ENCODE measurements at regions not wholly inside any gene's neighbourhood (a gene's known extent, or its start where the extent isn't known, plus 50 kb on each side); places are given as distances from the start of the nearest gene placed in this dataset.
"Not testable (repeated sequence)": the region's sequence is repeated elsewhere in the genome, so short reads cannot be mapped to it uniquely, and the experiment has no call there.

DNA sequence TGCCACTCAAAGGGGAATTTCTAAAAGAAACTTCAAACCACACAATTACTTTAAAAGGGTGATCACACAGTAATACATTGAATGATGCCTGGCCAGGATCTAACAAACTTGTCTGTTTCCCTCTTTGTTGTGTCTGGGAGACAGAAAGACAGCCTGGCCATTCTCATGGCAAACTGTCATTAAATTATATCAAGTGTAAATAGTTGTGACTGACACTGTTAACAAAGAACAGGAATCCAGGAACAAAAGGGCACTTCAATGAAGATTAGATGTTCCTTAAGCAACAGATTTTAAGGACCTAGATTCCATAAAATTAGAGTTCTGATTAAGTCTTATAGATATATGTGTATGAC is 383.6 kb downstream of the KCNJ2 start:
- POLR2A ChIA-PET: no interaction called here
- CTCF ChIA-PET: interaction anchor here (0.6 kb wide), 1 partner anchor 84 kb away, joined by 3 read pairs; no protein-coding TSS in a partner anchor

DNA sequence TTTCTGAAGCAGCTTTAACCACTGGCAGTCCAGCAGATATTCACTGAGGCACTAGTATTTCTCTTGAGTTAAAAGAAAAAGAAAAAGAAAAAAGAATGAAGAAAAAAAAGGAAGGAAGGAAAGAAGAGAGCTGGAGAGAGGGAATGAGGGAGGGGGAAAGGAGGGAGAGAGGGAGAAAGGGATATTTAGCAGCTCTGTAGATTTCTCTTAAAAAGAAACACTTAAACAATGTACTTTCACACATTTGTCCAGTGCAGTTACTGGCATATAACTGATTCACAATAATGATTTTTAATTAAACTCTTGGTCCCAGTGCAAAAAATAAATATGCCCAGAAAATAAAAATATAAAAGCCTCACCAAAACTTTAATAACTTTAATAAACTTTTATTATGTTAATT is 386.4 kb downstream of the KCNJ2 start:
- POLR2A ChIA-PET: no interaction called here
- CTCF ChIA-PET: no interaction called here

DNA sequence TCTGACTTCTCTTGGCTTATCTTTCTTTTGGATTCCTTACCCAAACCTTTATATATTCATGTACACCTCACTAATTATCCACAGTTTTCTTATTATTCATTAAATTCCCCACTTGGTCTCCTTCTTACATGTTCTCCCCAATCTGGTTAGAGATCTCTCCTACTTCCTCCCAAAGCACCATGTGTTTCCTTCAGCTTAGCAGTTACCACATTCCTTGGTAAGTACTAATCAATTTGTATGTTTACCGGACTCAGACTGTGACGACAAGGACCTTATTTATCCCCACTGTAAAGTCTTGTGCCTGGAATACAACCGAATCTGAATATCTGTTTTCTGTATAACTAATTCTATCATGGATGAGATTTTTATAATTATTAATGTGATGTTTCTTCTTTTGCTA is 389.5 kb downstream of the KCNJ2 start:
- CTCF ChIA-PET: no interaction called here
- POLR2A ChIA-PET: no interaction called here

DNA sequence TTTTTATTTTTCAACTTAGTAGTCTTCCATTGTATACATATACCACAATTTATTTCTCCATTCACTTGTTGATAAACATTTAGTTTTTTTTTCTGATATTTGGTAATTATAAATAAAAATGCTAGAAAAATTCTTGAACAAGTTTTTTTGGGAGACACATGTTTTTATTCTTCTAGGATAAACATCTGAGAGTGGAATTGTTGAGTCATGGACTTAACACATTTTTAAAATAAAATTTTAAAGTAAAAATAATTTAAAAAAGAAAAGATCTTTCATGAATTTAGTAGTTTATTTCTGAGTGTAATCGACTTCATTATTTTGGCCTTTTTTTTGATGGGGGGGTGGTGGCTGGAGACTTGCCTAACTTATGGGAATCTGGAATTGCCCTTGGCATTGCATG is 391.1 kb downstream of the KCNJ2 start:
- CTCF ChIA-PET: interaction anchor here (1.5 kb wide), 1 partner anchor 9 kb away, joined by 4 read pairs; no protein-coding TSS in a partner anchor
- POLR2A ChIA-PET: no interaction called here

DNA sequence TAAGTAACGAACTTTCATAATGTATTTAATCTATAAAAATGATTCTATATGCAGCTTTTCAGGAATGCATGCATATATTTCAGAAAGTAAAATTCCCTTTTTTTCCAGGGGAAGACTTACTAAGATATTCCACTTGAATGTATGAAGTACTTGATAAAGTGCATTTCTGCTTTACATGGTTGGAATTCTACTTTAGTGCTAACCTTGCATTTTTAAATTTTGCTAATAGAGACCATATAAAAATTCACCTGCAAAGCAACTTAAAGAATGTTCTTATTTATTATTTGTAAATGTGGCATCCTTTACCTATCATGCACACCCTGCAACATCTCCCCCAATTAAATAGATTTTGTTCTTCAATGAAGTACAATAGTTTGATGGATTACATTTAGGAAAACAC is 392.8 kb downstream of the KCNJ2 start:
- POLR2A ChIA-PET: no interaction called here
- CTCF ChIA-PET: no interaction called here

DNA sequence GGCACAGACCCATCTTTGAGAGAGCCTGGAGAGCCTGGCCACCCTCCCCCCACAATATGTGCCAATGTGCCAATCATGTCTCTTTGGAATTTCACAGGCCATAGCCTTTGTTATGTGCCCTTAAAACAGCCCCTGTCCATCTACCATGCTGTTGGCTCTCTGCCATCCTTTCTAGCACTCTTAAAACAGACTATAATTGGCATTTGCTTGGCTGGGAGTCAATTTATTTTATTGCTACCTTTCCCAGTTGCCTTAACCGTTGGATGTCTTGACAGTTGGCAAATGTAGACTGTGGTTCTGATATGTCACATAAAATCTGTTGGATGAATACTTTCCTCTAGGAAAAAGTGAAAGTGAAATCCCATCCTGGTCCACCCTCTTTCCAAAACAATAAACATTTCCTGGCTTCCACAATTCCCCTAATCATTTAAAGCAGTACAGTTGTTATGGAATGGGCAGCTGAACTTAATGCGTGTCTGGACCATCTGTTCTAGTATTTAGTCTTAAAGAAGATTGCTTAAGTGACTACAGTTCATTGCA is 394.0 kb downstream of the KCNJ2 start:
- CTCF ChIA-PET: no interaction called here
- POLR2A ChIA-PET: no interaction called here

DNA sequence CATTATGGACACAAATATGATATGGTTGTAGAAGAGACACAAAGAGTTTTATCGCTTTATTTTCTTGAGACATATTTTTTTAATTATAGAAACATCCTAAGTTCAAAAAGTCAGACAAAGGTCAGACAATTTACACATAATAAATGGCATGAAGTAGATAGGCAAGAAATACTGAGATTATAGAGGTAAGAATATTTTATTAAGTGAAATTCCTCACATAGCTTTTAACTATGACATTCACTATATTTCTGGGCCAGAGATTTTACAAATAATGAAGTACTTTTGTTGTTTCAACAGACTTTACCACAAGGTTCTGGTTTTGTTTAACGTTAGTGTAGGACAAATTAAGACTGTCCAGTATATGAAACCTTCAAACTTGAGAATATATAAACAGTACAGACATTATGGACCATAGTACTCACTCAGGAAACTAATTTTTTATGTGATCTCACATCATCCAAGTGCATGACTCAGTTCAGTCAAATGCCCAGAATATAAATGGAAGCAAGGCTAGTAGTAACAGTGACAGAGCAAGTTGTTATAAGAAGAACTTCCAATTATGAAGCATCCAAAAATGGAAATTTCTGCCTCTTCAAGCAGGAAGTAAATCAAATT is 394.8 kb downstream of the KCNJ2 start:
- ChIA-PET POLR2A (no interaction called here), CTCF (no interaction called here)

DNA sequence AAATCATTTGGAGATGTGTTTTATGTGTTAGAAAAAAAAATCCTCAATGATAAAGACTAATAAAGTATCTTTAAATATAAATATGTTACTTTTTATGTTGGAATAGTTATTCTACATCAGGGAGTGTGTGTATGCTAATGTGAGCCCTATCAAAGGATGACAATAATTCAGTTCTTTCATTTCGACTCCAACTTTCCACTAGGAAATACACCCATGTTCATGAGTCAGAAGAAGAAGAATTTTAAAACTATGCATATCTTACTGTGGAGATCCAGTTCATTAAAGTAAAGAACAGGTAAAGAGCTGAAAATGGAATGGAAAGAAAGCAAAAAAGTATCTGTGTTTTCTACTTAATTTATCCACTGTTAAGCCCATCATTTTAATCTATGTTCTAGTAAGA is 399.8 kb downstream of the KCNJ2 start:
- CTCF ChIA-PET: no interaction called here

DNA sequence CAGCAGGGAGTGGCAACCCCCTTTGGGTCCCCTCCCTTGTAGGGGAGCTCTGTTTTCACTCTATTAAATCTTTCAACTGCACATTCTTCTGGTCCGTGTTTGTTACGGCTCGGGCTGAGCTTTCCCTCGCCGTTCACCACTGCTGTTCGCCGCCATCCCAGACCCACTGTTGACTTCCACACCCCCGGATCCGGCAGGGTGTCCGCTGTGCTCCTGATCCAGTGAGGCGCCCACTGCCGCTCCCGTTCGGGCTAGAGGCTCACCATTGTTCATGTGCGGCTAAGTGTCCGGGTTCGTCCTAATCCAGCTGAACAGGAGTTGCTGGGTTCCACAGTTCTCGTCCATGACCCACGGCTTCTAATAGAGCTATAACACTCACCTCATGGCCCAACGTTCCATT is 408.1 kb downstream of the KCNJ2 start:
- CTCF ChIA-PET: no interaction called here
- POLR2A ChIA-PET: no interaction called here

More for the DNA sequence above, 399.8 kb downstream of the KCNJ2 start:
- POLR2A ChIA-PET: no interaction called here

DNA sequence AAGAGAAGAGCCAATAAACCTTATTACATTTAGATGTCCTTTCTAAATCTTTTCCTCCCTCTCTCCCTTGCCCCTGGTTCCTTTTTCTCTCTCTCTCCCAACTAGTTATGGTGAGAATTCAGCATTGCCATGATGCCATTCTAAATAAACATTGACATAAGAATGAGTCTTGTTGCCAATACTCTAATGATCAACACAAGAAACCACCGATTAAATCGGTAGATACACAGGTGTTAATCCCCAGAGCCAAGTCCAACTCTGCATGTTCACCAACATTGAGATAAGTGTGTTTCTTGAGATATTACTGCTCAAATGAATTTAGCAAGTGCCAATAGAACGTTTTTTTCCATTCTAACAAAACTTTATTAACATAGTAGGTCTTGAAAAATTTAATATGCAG is 412.1 kb downstream of the KCNJ2 start:
- ChIA-PET POLR2A (no interaction called here), CTCF (no interaction called here)

DNA sequence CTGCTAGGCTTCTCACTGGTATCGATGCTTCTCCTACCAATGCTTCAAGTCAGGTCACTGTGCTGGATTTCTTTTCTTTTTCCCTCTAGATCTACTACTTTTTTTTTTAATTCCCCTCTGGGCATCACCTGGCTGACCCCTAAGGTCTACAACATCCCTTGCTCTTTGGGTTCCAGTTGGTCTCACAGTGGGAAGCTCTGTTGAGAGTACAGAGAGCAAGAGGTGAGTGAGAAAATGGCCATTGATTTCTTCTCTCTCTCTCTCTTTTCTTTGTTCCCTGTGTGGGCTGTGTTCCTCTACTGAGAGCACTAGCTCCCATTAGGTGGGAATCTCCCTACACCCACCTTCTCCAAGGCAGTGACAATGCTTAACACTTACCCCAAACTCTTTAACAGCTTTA is 413.4 kb downstream of the KCNJ2 start:
- ChIA-PET CTCF (no interaction called here), POLR2A (no interaction called here)

DNA sequence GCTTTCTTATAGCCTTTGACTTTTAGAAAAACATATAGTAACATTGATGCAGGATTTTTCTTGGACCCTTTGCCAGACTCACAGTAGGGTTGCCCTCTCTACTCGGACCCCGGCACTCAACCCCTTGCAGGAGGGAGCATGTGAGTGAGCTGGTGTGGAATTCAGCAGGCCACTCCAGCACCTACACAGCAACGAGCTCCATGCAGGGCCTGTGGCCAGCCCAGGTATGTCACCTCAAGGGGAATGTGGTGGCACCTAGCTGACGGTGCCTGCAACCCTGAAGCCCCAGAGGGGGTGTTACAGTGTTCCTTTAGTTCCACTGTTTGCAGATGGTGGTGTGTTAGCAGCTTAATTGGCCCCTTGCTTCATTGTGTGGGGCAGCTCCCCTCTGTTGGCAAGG is 414.9 kb downstream of the KCNJ2 start:
- POLR2A ChIA-PET: no interaction called here
- CTCF ChIA-PET: no interaction called here

DNA sequence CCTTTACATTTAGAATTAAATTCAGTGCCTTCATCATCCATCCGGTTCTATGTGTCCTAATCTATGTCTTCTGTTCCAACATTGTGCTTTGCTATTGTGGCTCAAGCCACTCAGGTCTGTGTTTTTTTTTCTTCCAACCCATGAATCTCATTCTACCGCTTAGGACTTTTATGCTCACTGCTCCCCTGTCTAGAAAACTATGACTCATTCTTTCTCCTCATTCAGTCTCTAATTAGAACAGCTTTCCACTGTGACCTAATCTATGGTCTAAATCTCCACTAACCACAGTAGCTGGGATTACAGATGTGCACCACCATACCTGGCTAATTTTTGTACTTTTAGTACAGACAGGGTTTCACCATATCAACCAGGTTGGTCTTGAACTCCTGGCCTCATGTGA is 418.7 kb downstream of the KCNJ2 start:
- CTCF ChIA-PET: no interaction called here
- POLR2A ChIA-PET: no interaction called here

DNA sequence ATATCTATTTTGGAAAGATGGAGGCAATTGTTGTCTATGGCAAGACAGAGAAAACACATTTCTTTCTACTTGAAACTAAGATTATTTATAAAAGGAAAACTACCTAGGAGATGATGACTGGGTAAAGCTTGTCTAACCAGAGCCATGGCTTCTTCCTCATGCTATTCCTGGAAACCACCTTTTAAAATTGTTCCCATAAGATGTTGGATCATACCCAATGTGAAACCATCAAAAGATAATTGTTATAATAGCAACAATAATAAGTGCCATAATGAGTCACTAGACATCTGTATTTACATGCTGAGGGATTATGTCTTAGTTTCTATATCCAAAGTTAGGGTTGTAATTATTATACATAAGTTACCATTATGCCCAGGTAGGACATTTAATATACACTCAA is 428.4 kb downstream of the KCNJ2 start:
- ChIA-PET CTCF (no interaction called here), POLR2A (no interaction called here)

DNA sequence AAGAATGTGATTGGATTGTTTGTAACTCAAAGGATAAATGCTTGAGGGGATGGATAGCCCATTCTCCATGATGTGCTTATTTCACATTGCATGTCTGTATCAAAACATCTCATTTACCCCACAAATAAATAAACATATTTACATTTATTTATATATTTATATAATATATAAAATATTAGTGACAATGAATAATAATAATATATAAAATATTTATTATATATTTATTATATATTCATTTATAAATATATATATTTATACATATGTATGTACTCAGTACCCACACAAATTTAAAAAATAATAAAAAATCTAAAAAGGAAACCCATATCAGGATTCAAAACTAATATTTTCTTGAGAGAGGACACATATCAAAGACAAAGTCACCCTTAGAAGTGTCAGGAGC is 429.9 kb downstream of the KCNJ2 start:
- CTCF ChIA-PET: no interaction called here

DNA sequence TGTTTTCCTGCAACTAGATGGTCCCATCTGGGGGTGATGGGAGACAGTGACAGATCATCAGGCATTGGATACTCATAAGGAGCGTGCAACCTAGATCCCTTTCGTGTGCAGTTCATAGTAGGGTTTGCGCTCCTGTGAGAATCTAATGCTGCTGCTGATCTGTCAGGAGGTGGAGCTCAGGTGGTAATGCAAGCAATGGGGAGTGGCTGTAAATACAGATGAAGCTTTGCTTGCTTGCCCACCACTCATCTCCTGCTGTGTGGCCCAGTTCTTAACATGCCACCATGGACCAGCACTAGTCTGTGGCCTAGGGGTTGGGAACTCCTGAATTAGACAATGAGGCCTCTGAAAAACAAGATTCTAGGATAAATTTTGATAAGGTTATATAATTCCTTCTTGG is 430.6 kb downstream of the KCNJ2 start:
- POLR2A ChIA-PET, CTCF ChIA-PET: not testable (repeated sequence)

More for the DNA sequence above, 429.9 kb downstream of the KCNJ2 start:
- POLR2A ChIA-PET: no interaction called here

DNA sequence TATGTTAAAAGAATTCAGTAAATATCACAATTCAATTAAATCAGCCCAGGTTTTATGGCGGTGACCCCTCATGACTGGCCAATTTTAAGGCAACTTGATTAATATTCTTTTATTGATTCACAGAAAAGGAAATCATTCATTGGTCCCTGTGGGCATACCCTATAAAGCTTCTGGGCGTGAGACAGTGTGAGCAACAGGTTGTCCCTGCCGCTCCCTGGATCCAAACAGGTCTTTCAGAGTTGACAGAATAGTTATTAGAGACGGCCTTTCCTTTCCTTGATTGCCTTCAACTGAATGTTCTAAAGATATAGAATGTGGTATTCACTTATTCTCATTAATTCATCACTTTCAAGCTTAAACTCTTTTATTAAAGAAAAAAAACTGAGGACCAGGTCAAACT is 433.9 kb downstream of the KCNJ2 start:
- ChIA-PET CTCF (no interaction called here), POLR2A (no interaction called here)

DNA sequence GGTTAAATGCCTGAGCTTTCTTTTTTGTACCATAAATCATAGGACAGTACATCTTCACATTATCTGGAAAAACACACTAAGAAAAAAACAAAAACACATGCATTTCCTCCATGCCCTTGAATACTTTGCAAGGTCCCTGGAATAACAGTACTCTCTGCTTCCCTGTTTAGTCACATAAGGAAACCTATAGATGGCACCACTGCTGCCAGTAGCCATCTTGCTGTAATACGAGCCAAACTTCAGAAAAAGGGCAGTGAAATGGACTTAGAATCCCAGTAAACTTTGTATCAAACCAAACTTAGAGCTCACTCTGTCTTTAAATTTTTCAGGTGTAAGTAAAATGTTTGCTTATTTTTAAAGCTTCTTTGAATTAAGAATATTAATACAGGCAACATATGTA is 435.5 kb downstream of the KCNJ2 start:
- ChIA-PET CTCF (no interaction called here), POLR2A (no interaction called here)

DNA sequence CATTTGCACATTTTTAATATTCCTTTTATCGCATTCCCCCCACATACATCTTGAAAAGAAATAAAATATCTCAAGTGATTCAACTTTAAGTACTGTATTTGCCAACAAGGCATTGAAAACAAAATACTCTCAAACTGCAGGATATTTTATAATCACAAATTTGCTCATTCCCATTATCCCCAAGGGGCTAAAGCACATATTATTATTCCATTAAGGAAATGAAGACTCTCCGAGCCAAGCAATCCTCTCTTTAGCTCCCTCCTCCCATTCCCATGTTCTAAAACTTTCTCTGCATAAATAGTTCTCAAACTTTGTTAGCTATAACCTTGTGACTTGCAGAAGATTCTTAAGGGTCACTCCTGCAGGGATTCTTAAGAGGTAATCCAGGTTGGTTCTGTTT is 436.8 kb downstream of the KCNJ2 start:
- ChIA-PET CTCF (no interaction called here), POLR2A (no interaction called here)

DNA sequence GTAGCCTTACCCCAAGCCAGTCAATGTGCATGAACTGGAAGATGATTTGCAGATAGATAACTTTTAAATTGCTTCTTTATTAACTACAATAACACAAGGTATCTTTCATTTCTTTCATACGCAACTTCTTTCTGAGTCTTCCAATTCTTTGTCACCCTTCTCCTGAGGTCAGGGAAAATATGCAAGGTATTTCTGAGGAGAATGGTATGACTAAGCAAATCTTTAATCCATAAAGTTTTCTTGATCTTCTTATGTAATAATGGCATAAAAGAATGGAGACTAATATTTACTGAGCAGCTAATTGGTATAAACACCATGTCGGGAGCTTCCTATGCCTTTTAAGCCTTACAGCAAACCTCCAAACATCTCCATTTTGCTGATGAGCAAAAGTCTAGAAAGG is 438.9 kb downstream of the KCNJ2 start:
- CTCF ChIA-PET: no interaction called here
- POLR2A ChIA-PET: no interaction called here

DNA sequence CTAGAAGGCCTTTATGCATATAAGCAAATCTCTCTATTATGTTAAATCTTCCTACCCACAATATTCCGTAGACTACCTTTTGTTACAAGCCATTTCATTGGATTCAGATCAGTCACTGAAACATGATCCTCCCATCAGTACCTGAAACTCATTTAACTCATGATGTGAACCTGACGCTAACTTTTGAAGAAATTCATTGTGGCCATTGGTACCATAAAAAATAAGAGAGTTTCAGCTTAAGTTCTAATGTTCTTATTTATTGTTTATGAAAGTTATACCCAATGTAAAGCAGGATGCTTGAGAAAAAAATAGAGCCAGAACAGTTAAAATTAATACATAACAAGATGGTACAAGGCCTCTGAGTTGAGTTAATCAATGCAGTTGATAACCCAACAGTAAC is 439.6 kb downstream of the KCNJ2 start:
- POLR2A ChIA-PET: no interaction called here
- CTCF ChIA-PET: no interaction called here

DNA sequence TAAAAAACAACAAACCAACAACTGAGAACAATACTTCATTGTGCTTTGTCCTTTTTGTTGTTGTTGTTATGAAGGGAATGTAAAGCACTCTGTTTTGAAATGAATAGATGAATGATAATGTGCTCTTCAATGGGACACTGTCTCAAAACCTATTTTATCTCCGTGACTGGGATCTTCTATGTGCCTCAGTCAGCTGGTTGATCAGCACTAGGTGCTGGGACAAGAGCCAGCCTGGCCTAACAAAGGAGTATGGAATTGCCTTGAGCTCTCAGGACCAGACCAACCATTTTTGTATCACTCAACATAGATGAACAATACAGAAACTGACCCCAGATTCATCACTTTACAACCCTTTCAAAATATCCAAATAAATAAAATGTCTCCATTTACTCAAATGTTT is 440.2 kb downstream of the KCNJ2 start:
- POLR2A ChIA-PET: no interaction called here
- CTCF ChIA-PET: no interaction called here

DNA sequence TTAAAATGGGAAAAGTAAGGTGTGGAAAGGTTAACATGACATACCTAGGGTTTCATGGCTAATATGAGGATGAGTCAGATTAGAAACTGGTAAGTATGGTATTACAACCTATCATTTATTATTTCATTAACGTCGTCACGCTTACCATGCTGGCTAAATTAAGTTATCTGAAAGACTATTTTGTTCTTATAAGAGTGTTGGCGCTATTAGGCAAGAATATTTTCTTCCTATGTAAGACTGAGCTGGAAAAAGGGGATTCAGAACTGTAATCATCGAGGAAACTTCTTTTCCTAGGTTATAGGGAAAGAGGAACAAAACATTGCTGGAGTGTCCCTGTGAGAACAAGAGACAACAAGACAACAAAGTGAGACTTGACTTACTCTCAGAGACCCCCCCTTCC is 440.8 kb downstream of the KCNJ2 start:
- ChIA-PET POLR2A (no interaction called here), CTCF (no interaction called here)

Measured in activated CD8-positive, alpha-beta memory T cell treated with anti-CD3 and anti-CD28 coated beads for 36 hours (primary cell).